Suprapubic skin (tissue), 4 donors: ENCODE measurements at regions not wholly inside any gene's neighbourhood (a gene's known extent, or its start where the extent isn't known, plus 50 kb on each side); places are given as distances from the start of the nearest gene placed in this dataset.

Experiments
- DNase-seq, 2 donors: peaks; one replicate each; pipeline ENCODE4 v3.0.0-alpha.2; 2019; ENCODE audit warnings: low spot score in 2 of 2
- H3K27ac ChIP-seq: fragments of 200-600 bp; sonication (generic); one replicate; pipeline ENCODE4 v1.5.1; 2019
- H3K27me3 ChIP-seq: fragments of 200-600 bp; sonication (generic); one replicate; pipeline ENCODE4 v1.5.1; 2019
- H3K36me3 ChIP-seq: fragments of 200-600 bp; sonication (generic); one replicate; pipeline ENCODE4 v1.5.1; 2019
- H3K4me1 ChIP-seq: fragments of 200-600 bp; sonication (generic); one replicate; pipeline ENCODE4 v1.5.1; 2019
- H3K4me3 ChIP-seq: fragments of 200-600 bp; sonication (generic); one replicate; pipeline ENCODE4 v1.5.1; 2019; ENCODE audit warnings: mild to moderate bottlenecking
- H3K9me3 ChIP-seq: fragments of 200-600 bp; sonication (generic); one replicate; pipeline ENCODE4 v1.5.1; 2019
- CTCF ChIP-seq, 2 donors: fragments of 200-600 bp in 1 of 2; fragments of 450-650 bp in 1 of 2; sonication (generic) in 1 of 2; IDR thresholded peaks; one replicate each; pipeline ENCODE4 v1.5.1; 2016 to 2019; ENCODE audit warnings: antibody characterized with exemption in 2 of 2, mild to moderate bottlenecking in 1 of 2, moderate library complexity in 1 of 2
- EP300 ChIP-seq: sonication (generic); formaldehyde crosslinking; IDR thresholded peaks from one replicate; pipeline ENCODE4 v1.6.1; 2017; ENCODE audit warnings: antibody characterized with exemption
- POLR2A ChIP-seq, 2 donors: fragments of 450-650 bp; IDR thresholded peaks; one replicate each; pipeline ENCODE4 v1.6.1; 2017; ENCODE audit warnings: antibody characterized with exemption in 2 of 2, mild to moderate bottlenecking in 2 of 2, moderate library complexity in 2 of 2
- POLR2AphosphoS5 ChIP-seq, 3 donors: sonication (generic); formaldehyde crosslinking; IDR thresholded peaks; one replicate each; pipeline ENCODE4 v1.6.1; 2017; ENCODE audit warnings: antibody characterized with exemption in 3 of 3
- WGBS: methylation state at CpG from one replicate; pipeline ENCODE4 v1.1.5; 2018; 5-methylcytosine and 5-hydroxymethylcytosine counted together

- WGBS = 100% methylated on average over 1 of the region's 1 CpG
- no peak for DNase-seq
- no peak overlapping the region for H3K27ac ChIP-seq
- H3K4me1 ChIP-seq = no peaks in the 10 kb centered on the region
- no peaks in the 10 kb centered on the region for H3K36me3 ChIP-seq
- no peaks in the 10 kb centered on the region for H3K9me3 ChIP-seq
- H3K4me3 ChIP-seq = no peak overlapping the region
- TF ChIP-seq POLR2A (IDR thresholded peaks at IDR 0.05) (no peak), POLR2AphosphoS5 (IDR thresholded peaks at IDR 0.05) (no peak), EP300 (no peak), CTCF (IDR thresholded peaks at IDR 0.05) (no peak)
- H3K27me3 ChIP-seq = no peaks in the 10 kb centered on the region
Observed at GRCh38 chr21:32181457-32181856, 97.4 kb downstream of the MIS18A start.

- no peaks in the 10 kb centered on the region for H3K27me3 ChIP-seq
- no peak for TF ChIP-seq POLR2AphosphoS5 (IDR thresholded peaks at IDR 0.05)
- TF ChIP-seq POLR2A (IDR thresholded peaks at IDR 0.05) = no peak
- TF ChIP-seq CTCF (IDR thresholded peaks at IDR 0.05) = no peak
- TF ChIP-seq EP300 = no peak
- H3K36me3 ChIP-seq = no peaks in the 10 kb centered on the region
- no peaks in the 10 kb centered on the region for H3K9me3 ChIP-seq
- DNase-seq = no peak
- no peak overlapping the region for H3K27ac ChIP-seq
- H3K4me1 ChIP-seq = no peaks in the 10 kb centered on the region
- H3K4me3 ChIP-seq = no peak overlapping the region
Observed at GRCh38 chr21:32174819-32175218, 104.0 kb downstream of the MIS18A start.

- Histone ChIP-seq H3K9me3 (no peaks in the 10 kb centered on the region), H3K27ac (no peak overlapping the region), H3K36me3 (no peaks in the 10 kb centered on the region), H3K4me1 (no peaks in the 10 kb centered on the region), H3K4me3 (no peak overlapping the region), H3K27me3 (no peaks in the 10 kb centered on the region)
- 17% methylated on average over 1 of the region's 1 CpG for WGBS
- no peak for TF ChIP-seq EP300
- no peak for TF ChIP-seq POLR2A (IDR thresholded peaks at IDR 0.05)
- TF ChIP-seq CTCF (IDR thresholded peaks at IDR 0.05) = no peak
- TF ChIP-seq POLR2AphosphoS5 (IDR thresholded peaks at IDR 0.05) = no peak
- DNase-seq = no peak
Observed at GRCh38 chr21:32173121-32173724, 105.6 kb downstream of the MIS18A start.

GRCh38 chr21:32172106-32172505 is 106.7 kb downstream of the MIS18A start:
- no peaks in the 10 kb centered on the region for H3K9me3 ChIP-seq
- H3K27ac ChIP-seq = no peak overlapping the region
- no peak for DNase-seq
- no peaks in the 10 kb centered on the region for H3K4me1 ChIP-seq
- 86% methylated on average over 2 of the region's 2 CpGs for WGBS
- H3K36me3 ChIP-seq = no peaks in the 10 kb centered on the region
- no peaks in the 10 kb centered on the region for H3K27me3 ChIP-seq
- TF ChIP-seq POLR2A (IDR thresholded peaks at IDR 0.05) (no peak), CTCF (IDR thresholded peaks at IDR 0.05) (no peak), EP300 (no peak), POLR2AphosphoS5 (IDR thresholded peaks at IDR 0.05) (no peak)
- no peak overlapping the region for H3K4me3 ChIP-seq

GRCh38 chr21:32167513-32167912 is 111.3 kb downstream of the MIS18A start:
- TF ChIP-seq CTCF (IDR thresholded peaks at IDR 0.05) = no peak
- TF ChIP-seq POLR2AphosphoS5 (IDR thresholded peaks at IDR 0.05) = no peak
- TF ChIP-seq POLR2A (IDR thresholded peaks at IDR 0.05) = no peak
- TF ChIP-seq EP300 = no peak
- Histone ChIP-seq H3K9me3 (no peaks in the 10 kb centered on the region), H3K27me3 (no peaks in the 10 kb centered on the region), H3K4me1 (no peaks in the 10 kb centered on the region), H3K36me3 (no peaks in the 10 kb centered on the region), H3K4me3 (no peak overlapping the region), H3K27ac (no peak overlapping the region)
- no peak for DNase-seq
